ENCODE measurements at regions not wholly inside any gene's neighbourhood (a gene's known extent, or its start where the extent isn't known, plus 50 kb on each side); places are given as distances from the start of the nearest gene placed in this dataset.
A peak's percentile ranks its signal among the peaks of the same experiment; 100 is the strongest.

DNA sequence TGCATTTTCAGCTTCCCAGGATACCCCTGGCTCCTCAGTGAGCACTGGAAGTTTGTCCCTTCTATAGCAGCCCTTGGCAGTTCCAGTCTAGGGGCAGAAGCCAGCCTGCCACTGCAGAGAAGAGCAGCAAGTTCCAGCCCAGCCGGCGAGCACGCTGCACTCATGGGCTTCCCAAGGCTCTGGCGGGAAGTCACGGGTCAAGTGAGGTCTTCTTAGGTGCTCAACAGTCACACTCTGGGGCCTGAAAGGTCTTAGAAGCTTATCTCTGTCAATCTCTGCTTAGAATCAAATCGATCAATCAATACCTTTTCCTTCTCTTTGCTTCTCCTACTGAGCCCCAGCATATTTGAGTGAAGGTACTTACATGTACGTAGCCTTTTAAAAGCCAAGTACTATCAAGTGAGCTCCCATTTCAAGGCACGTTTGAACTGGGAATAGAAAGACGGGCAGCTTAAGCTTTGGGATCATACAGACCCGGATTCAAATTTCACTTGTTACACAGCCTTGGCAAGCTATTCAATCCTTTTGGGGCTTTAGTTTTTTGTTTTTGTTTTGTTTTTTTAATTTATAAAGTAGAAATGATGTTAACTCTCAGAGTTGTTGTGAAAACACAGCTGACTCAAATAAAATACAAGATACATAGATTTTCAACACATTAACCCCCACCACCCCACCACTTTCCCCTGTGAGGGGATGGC is 152.6 kb upstream of the KLF14 start:
- H3K9me3 Mint-ChIP-seq, result no peaks in the 10 kb centered on the region
- no peaks in the 10 kb centered on the region for H3K4me1 ChIP-seq (ENCODE audit: control insufficient read depth in 1 of 2, insufficient read depth in 2 of 2, low read length in 2 of 2)
- peaks cover 58 to 59% of the 10 kb centered on the region in 2 donors for H3K36me3 Mint-ChIP-seq
- no peak overlapping the region for H2AFZ ChIP-seq (ENCODE audit: insufficient read depth, low read depth, low read length, poor library complexity, severe bottlenecking)
- TF ChIP-seq CTCF (IDR thresholded peaks at IDR 0.05), result no peak
- peaks cover 18% of the 10 kb centered on the region for H4K20me1 ChIP-seq (ENCODE audit: insufficient read depth, low read length)
- H3K4me3 ChIP-seq (replicated peaks in 1 of 3; ENCODE audit: low read depth in 2 of 3, low read length in 3 of 3), result no peak overlapping the region
- intact Hi-C loops (cut with micrococcal nuclease), result loop anchor here in 1 of 2 donors (10.0 kb wide), 1 partner anchor 548 kb away; no protein-coding TSS in a partner anchor
- H3K9me3 ChIP-seq (replicated peaks in 1 of 2; ENCODE audit: control insufficient read depth in 1 of 2, insufficient read depth in 1 of 2, low read length in 2 of 2), result no peaks in the 10 kb centered on the region
- no peak overlapping the region for H3K9ac ChIP-seq (ENCODE audit: insufficient read depth, low read length, poor library complexity, severe bottlenecking)
- no peak overlapping the region for H3K4me2 ChIP-seq (replicated peaks; ENCODE audit: extremely low read depth, low read length, poor library complexity, severe bottlenecking)
- H3K27ac Mint-ChIP-seq, result no peak overlapping the region
- no peaks in the 10 kb centered on the region for H3K79me2 ChIP-seq (ENCODE audit: insufficient read depth, low read length)
- no peak overlapping the region for H3K27ac ChIP-seq (ENCODE audit: low read depth in 1 of 2, low read length in 2 of 2)
- WGBS (ENCODE audit: insufficient coverage), result 94% methylated on average over 7 of the region's 10 CpGs
- no peak overlapping the region for H3K4me3 Mint-ChIP-seq
- H3K4me1 Mint-ChIP-seq, result no peaks in the 10 kb centered on the region
- no peaks in the 10 kb centered on the region for H3K27me3 ChIP-seq (ENCODE audit: control insufficient read depth in 2 of 2, insufficient read depth in 2 of 2, low read length in 2 of 2)
- peaks cover 9 to 53% of the 10 kb centered on the region in 2 donors for H3K36me3 ChIP-seq (replicated peaks in 1 of 2; ENCODE audit: control insufficient read depth in 1 of 2, insufficient read depth in 2 of 2, low read length in 2 of 2)
- no peaks in the 10 kb centered on the region for H3K27me3 Mint-ChIP-seq (ENCODE audit: low read depth in 3 of 3)
- DNase-seq, result no peak

- H3K79me2 ChIP-seq (ENCODE audit: insufficient read depth, low read length), result no peaks in the 10 kb centered on the region
- H3K4me1 ChIP-seq (ENCODE audit: control insufficient read depth in 1 of 2, insufficient read depth in 2 of 2, low read length in 2 of 2), result no peaks in the 10 kb centered on the region
- H3K9ac ChIP-seq (ENCODE audit: insufficient read depth, low read length, poor library complexity, severe bottlenecking), result no peak overlapping the region
- no peak overlapping the region for H2AFZ ChIP-seq (ENCODE audit: insufficient read depth, low read depth, low read length, poor library complexity, severe bottlenecking)
- Mint-ChIP-seq H3K4me1 (no peaks in the 10 kb centered on the region), H3K27ac (peak overlapping the region in 3 of 7 donors; percentile 7 to 56 (median 17)), H3K4me3 (no peak overlapping the region), H3K9me3 (no peaks in the 10 kb centered on the region), H3K36me3 (peaks cover 51 to 52% of the 10 kb centered on the region in 2 donors), H3K27me3 (ENCODE audit: low read depth in 3 of 3) (no peaks in the 10 kb centered on the region)
- H3K27me3 ChIP-seq (ENCODE audit: control insufficient read depth in 2 of 2, insufficient read depth in 2 of 2, low read length in 2 of 2), result no peaks in the 10 kb centered on the region
- intact Hi-C loops (cut with micrococcal nuclease), result loop anchor here in 1 of 2 donors (10.0 kb wide), 1 partner anchor 547 kb away; no protein-coding TSS in a partner anchor
- no peak overlapping the region for H3K27ac ChIP-seq (ENCODE audit: low read depth in 1 of 2, low read length in 2 of 2)
- H4K20me1 ChIP-seq (ENCODE audit: insufficient read depth, low read length), result peaks cover 18% of the 10 kb centered on the region
- DNase-seq, result peak in 1 of 3 donors; percentile 53
- 98% methylated on average over 8 of the region's 12 CpGs for WGBS (ENCODE audit: insufficient coverage)
- peaks cover 7 to 45% of the 10 kb centered on the region in 2 donors for H3K36me3 ChIP-seq (replicated peaks in 1 of 2; ENCODE audit: control insufficient read depth in 1 of 2, insufficient read depth in 2 of 2, low read length in 2 of 2)
- no peak overlapping the region for H3K4me2 ChIP-seq (replicated peaks; ENCODE audit: extremely low read depth, low read length, poor library complexity, severe bottlenecking)
- H3K9me3 ChIP-seq (replicated peaks in 1 of 2; ENCODE audit: control insufficient read depth in 1 of 2, insufficient read depth in 1 of 2, low read length in 2 of 2), result no peaks in the 10 kb centered on the region
- H3K4me3 ChIP-seq (replicated peaks in 1 of 3; ENCODE audit: low read depth in 2 of 3, low read length in 3 of 3), result no peak overlapping the region
- TF ChIP-seq CTCF (IDR thresholded peaks at IDR 0.05), result no peak
Observed at GRCh38 chr7:130887182-130887956, 153.4 kb upstream of the KLF14 start.

Data from CD14-positive monocyte (primary cell).